Sigmoid colon (tissue), 6 donors: ENCODE measurements at regions not wholly inside any gene's neighbourhood (a gene's known extent, or its start where the extent isn't known, plus 50 kb on each side); places are given as distances from the start of the nearest gene placed in this dataset.

Experiments used
- DNase-seq: peaks from one replicate; pipeline ENCODE4 v3.0.0-alpha.2; 2019
- H3K27ac ChIP-seq, 4 donors: fragments of 200-600 bp; sonication (generic); one replicate each; pipeline ENCODE4 v1.5.1; 2016 to 2019; ENCODE audit warnings: mild to moderate bottlenecking in 1 of 4
- H3K27me3 ChIP-seq, 3 donors: fragments of 200-600 bp; sonication (generic); one replicate each; pipeline ENCODE4 v1.5.1; 2019; ENCODE audit warnings: mild to moderate bottlenecking in 1 of 3
- H3K36me3 ChIP-seq, 4 donors: fragments of 200-600 bp; sonication (generic); one replicate each; pipeline ENCODE4 v1.5.1; 2016 to 2019
- H3K4me1 ChIP-seq, 4 donors: fragments of 200-600 bp; sonication (generic); one replicate each; pipeline ENCODE4 v1.5.1; 2017 to 2019
- H3K4me3 ChIP-seq, 4 donors: fragments of 200-600 bp; sonication (generic); one replicate each; pipeline ENCODE4 v1.5.1; 2017 to 2019; ENCODE audit warnings: mild to moderate bottlenecking in 2 of 4, moderate library complexity in 1 of 4
- H3K9me3 ChIP-seq, 4 donors: fragments of 200-600 bp in 3 of 4; sonication (generic) in 3 of 4; one replicate each; pipeline versions ENCODE4 v1.5.1 to v1.6.1; 2013 to 2019
- CTCF ChIP-seq, 4 experiments: fragments of 450-650 bp in 3 of 4; fragments of 200-600 bp in 1 of 4; IDR thresholded peaks; one replicate each; pipeline ENCODE4 v1.5.1; 2016 to 2019; ENCODE audit warnings: antibody characterized with exemption in 4 of 4, mild to moderate bottlenecking in 3 of 4, moderate library complexity in 2 of 4
- EP300 ChIP-seq, 4 donors: sonication (generic); formaldehyde crosslinking; IDR thresholded peaks; one replicate each; pipeline ENCODE4 v1.6.1; 2017; ENCODE audit warnings: antibody characterized with exemption in 4 of 4
- POLR2A ChIP-seq, 2 donors: fragments of 450-650 bp; IDR thresholded peaks; one replicate each; pipeline ENCODE4 v1.6.1; 2016; ENCODE audit warnings: antibody characterized with exemption in 2 of 2, mild to moderate bottlenecking in 2 of 2, moderate library complexity in 2 of 2
- POLR2AphosphoS5 ChIP-seq, 4 donors: sonication (generic); formaldehyde crosslinking; IDR thresholded peaks; one replicate each; pipeline ENCODE4 v1.6.1; 2017; ENCODE audit warnings: antibody characterized with exemption in 4 of 4
- WGBS, 2 donors: extraction: QIAGEN DNeasy Blood & Tissue Kit; methylation state at CpG; one replicate each; pipeline ENCODE4 v1.1.7; 2013; 5-methylcytosine and 5-hydroxymethylcytosine counted together
- intact Hi-C: fragments of 100-400 bp; cut with DNase I; formaldehyde crosslinking; loops from one replicate; pipeline ENCODE4 v1.15.1; 2023
- donor health status: healthy with polysubstance abuse.
- donor health status: healthy.

DNA sequence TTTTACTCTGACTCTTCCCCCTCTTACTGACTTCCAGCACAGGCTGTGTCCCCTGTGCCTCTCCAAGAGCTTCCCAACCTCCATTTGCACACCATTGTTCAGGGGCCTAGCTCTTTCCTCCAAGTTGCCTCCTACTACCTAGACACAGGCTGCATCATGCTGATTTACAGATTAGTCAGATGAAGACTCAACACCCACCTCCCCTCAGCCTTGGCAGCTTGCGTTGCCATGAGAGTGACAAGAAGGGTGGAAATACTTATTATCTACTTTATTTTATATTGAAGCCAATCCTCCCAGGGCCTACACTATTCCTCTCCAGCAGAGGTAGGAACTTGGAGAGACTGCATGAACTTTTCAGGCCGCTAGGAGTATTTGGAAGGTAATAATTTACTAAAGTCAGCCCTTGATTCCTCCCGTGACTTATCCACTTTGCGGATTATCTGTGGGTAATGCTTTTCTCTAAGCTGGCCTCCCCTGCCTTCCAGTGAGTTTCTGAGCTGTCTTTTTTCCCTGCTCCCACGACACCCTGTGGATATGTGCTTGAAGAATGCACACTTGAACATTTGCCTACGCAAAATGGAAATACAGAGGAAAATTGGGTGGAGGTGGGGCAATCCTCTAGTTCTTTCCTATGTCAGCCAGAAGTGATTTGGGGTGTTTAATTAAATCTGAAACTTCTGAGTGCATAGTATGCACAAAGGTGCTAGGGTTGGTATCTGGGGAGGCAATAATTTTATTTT is 74.1 kb upstream of the TMEM164 start:
- TF ChIP-seq POLR2A (IDR thresholded peaks at IDR 0.05) (no peak), CTCF (IDR thresholded peaks at IDR 0.05) (no peak), POLR2AphosphoS5 (IDR thresholded peaks at IDR 0.05) (no peak), EP300 (IDR thresholded peaks at IDR 0.05) (no peak)
- intact Hi-C loops, result no loop called here
- peaks cover 0 to 9% (median 2%) of the 10 kb centered on the region in 4 donors for H3K4me1 ChIP-seq
- no peaks in the 10 kb centered on the region for H3K9me3 ChIP-seq
- H3K27ac ChIP-seq, result no peak overlapping the region
- H3K27me3 ChIP-seq, result no peaks in the 10 kb centered on the region
- H3K4me3 ChIP-seq, result no peak overlapping the region
- no peak for DNase-seq
- WGBS, 2 donors, result 88 to 93% methylated on average over 6 of the region's 6 CpGs
- no peaks in the 10 kb centered on the region for H3K36me3 ChIP-seq

DNA sequence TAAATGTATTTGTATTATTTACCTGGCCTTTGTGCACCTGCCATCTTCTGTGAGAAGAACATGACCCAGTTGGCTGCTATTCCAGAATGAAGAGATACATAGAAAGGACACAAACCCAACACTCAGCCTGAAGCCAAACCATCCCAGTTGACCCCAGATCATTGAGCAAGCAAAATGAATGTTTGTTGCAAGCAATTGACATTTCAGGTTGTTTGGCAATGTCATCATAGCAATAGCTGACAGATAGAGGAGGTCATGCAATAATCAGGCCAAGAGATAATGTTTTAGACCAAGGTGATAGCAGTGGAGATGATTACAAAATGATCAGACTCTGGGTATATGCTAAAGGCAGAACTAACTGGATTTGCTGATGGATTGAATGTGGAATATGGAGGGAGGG is 71.2 kb upstream of the TMEM164 start:
- H3K36me3 ChIP-seq, result no peaks in the 10 kb centered on the region
- intact Hi-C loops, result no loop called here

GRCh38 chrX:109934434-109934833 is 68.5 kb upstream of the TMEM164 start:
- peaks cover 0 to 6% (median 0%) of the 10 kb centered on the region in 4 donors for H3K4me1 ChIP-seq
- no peaks in the 10 kb centered on the region for H3K9me3 ChIP-seq
- H3K27ac ChIP-seq, result no peak overlapping the region
- intact Hi-C loops, result no loop called here
- H3K4me3 ChIP-seq, result no peak overlapping the region
- no peaks in the 10 kb centered on the region for H3K27me3 ChIP-seq
- 44 to 56% methylated on average over 1 of the region's 1 CpG for WGBS, 2 donors
- DNase-seq, result no peak
- TF ChIP-seq POLR2AphosphoS5 (IDR thresholded peaks at IDR 0.05) (no peak), CTCF (IDR thresholded peaks at IDR 0.05) (no peak), EP300 (IDR thresholded peaks at IDR 0.05) (no peak), POLR2A (IDR thresholded peaks at IDR 0.05) (no peak)
- H3K36me3 ChIP-seq, result no peaks in the 10 kb centered on the region

More for the DNA sequence above, 71.2 kb upstream of the TMEM164 start:
- peaks cover 0 to 10% (median 4%) of the 10 kb centered on the region in 4 donors for H3K4me1 ChIP-seq
- no peak overlapping the region for H3K4me3 ChIP-seq
- H3K9me3 ChIP-seq, result no peaks in the 10 kb centered on the region
- no peak overlapping the region for H3K27ac ChIP-seq
- TF ChIP-seq POLR2AphosphoS5 (IDR thresholded peaks at IDR 0.05) (no peak), CTCF (IDR thresholded peaks at IDR 0.05) (no peak), EP300 (IDR thresholded peaks at IDR 0.05) (no peak), POLR2A (IDR thresholded peaks at IDR 0.05) (no peak)
- H3K27me3 ChIP-seq, result no peaks in the 10 kb centered on the region
- no peak for DNase-seq

GRCh38 chrX:109934935-109935334 is 68.0 kb upstream of the TMEM164 start:
- no peak for DNase-seq
- Histone ChIP-seq H3K27ac (no peak overlapping the region), H3K27me3 (no peaks in the 10 kb centered on the region), H3K4me1 (peaks cover 0 to 6% (median 0%) of the 10 kb centered on the region in 4 donors), H3K4me3 (no peak overlapping the region), H3K9me3 (no peaks in the 10 kb centered on the region), H3K36me3 (no peaks in the 10 kb centered on the region)
- WGBS, 2 donors, result 76 to 83% methylated on average over 5 of the region's 5 CpGs
- TF ChIP-seq POLR2A (IDR thresholded peaks at IDR 0.05) (no peak), CTCF (IDR thresholded peaks at IDR 0.05) (no peak), EP300 (IDR thresholded peaks at IDR 0.05) (no peak), POLR2AphosphoS5 (IDR thresholded peaks at IDR 0.05) (no peak)
- intact Hi-C loops, result no loop called here

- no peak for DNase-seq
- Histone ChIP-seq H3K36me3 (no peaks in the 10 kb centered on the region), H3K4me3 (no peak overlapping the region), H3K4me1 (peaks cover 0 to 6% (median 0%) of the 10 kb centered on the region in 4 donors), H3K27ac (no peak overlapping the region), H3K27me3 (no peaks in the 10 kb centered on the region), H3K9me3 (no peaks in the 10 kb centered on the region)
- 91 to 93% methylated on average over 3 of the region's 3 CpGs for WGBS, 2 donors
- TF ChIP-seq POLR2AphosphoS5 (IDR thresholded peaks at IDR 0.05), result no peak
- intact Hi-C loops, result no loop called here
These were observed 66.8 kb upstream of the TMEM164 start for GRCh38 chrX:109936114-109936513.
